GM23248 (cell line): ENCODE measurements at regions not wholly inside any gene's neighbourhood (a gene's known extent, or its start where the extent isn't known, plus 50 kb on each side); places are given as distances from the start of the nearest gene placed in this dataset.

Experiments used
- DNase-seq: peaks from one replicate; pipeline ENCODE4 v3.0.0-alpha.2; 2015
- H2AFZ ChIP-seq: fragments of 200-600 bp; sonication (generic); 2 replicates; pipeline ENCODE4 v1.6.1; 2016; ENCODE audit warnings: antibody characterized with exemption
- H3F3A ChIP-seq: fragments of 200-600 bp; sonication (generic); 2 replicates; pipeline ENCODE4 v1.6.1; 2016; ENCODE audit warnings: mild to moderate bottlenecking, antibody characterized with exemption, mixed run types; ENCODE audit not compliant: insufficient read depth
- H3K27ac ChIP-seq: fragments of 200-600 bp; sonication (generic); 2 replicates; pipeline ENCODE4 v1.5.1; 2016; ENCODE audit warnings: mild to moderate bottlenecking
- H3K27me3 ChIP-seq: fragments of 200-600 bp; sonication (generic); replicated peaks from 2 replicates; pipeline ENCODE4 v1.6.1; 2016; ENCODE audit warnings: mild to moderate bottlenecking; ENCODE audit not compliant: insufficient read depth
- H3K36me3 ChIP-seq: fragments of 200-600 bp; sonication (generic); 2 replicates; pipeline ENCODE4 v1.6.1; 2016; ENCODE audit warnings: low read depth, mild to moderate bottlenecking
- H3K4me1 ChIP-seq: fragments of 200-600 bp; sonication (generic); 2 replicates; pipeline ENCODE4 v1.6.1; 2016; ENCODE audit warnings: mild to moderate bottlenecking; ENCODE audit not compliant: insufficient read depth
- H3K4me2 ChIP-seq: fragments of 200-600 bp; sonication (generic); one replicate; pipeline ENCODE4 v1.6.1; 2016; ENCODE audit warnings: mild to moderate bottlenecking; ENCODE audit not compliant: unreplicated experiment
- H3K4me3 ChIP-seq: fragments of 200-600 bp; sonication (generic); 2 replicates; pipeline ENCODE4 v1.5.1; 2016; ENCODE audit warnings: mild to moderate bottlenecking
- H3K79me2 ChIP-seq: fragments of 200-600 bp; sonication (generic); 2 replicates; pipeline ENCODE4 v1.6.1; 2016; ENCODE audit warnings: mild to moderate bottlenecking; ENCODE audit not compliant: insufficient read depth
- H3K9ac ChIP-seq: fragments of 200-600 bp; sonication (generic); 2 replicates; pipeline ENCODE4 v1.6.1; 2016; ENCODE audit warnings: mild to moderate bottlenecking
- H3K9me2 ChIP-seq: fragments of 200-600 bp; sonication (generic); 2 replicates; pipeline ENCODE4 v1.6.1; 2016; ENCODE audit warnings: mixed run types, mild to moderate bottlenecking, moderate library complexity; ENCODE audit not compliant: insufficient read depth
- H3K9me3 ChIP-seq: fragments of 200-600 bp; sonication (generic); one replicate; pipeline ENCODE4 v1.6.1; 2017; ENCODE audit warnings: low read depth
- H4K20me1 ChIP-seq: fragments of 200-600 bp; sonication (generic); 2 replicates; pipeline ENCODE4 v1.6.0; 2016; ENCODE audit not compliant: insufficient read depth
- EZH2 ChIP-seq: fragments of 200-600 bp; sonication (generic); IDR thresholded peaks from 2 replicates; pipeline ENCODE4 v1.6.1; 2018; ENCODE audit warnings: antibody characterized with exemption, mild to moderate bottlenecking; ENCODE audit not compliant: insufficient read depth, poor library complexity, severe bottlenecking
- EZH2phosphoT487 ChIP-seq: fragments of 200-600 bp; sonication (generic); IDR thresholded peaks from 2 replicates; pipeline ENCODE4 v1.6.1; 2018; ENCODE audit warnings: antibody characterized with exemption, moderate library complexity, mild to moderate bottlenecking, low read depth; ENCODE audit not compliant: insufficient read depth
- WGBS, 2 experiments: methylation state at CpG; one replicate each; pipeline ENCODE4 v1.1.6; 2015 to 2017; ENCODE audit warnings: low lambda C conversion rate in 2 of 2, low coverage in 1 of 2; ENCODE audit errors: missing lambda C conversion rate in 2 of 2; 5-methylcytosine and 5-hydroxymethylcytosine counted together
- in situ Hi-C: fragments of 300-500 bp; cut with MboI; formaldehyde crosslinking; loops from 2 replicates; pipeline ENCODE4 v1.15.0; 2020

GRCh38 chr3:152664766-152665165 lies 170.2 kb upstream of the P2RY1 start:
- no peak overlapping the region for H3K27ac ChIP-seq
- no peaks in the 10 kb centered on the region for H4K20me1 ChIP-seq
- no peak for TF ChIP-seq EZH2
- TF ChIP-seq EZH2phosphoT487, result no peak
- H3F3A ChIP-seq, result no peaks in the 10 kb centered on the region
- H3K4me3 ChIP-seq, result no peak overlapping the region
- no peak overlapping the region for H3K4me2 ChIP-seq
- in situ Hi-C loops, result no loop called here
- H2AFZ ChIP-seq, result no peak overlapping the region; the same call in 1 of the 2 replicates
- DNase-seq, result no peak
- H3K9me3 ChIP-seq, result no peaks in the 10 kb centered on the region
- H3K36me3 ChIP-seq, result no peaks in the 10 kb centered on the region
- H3K27me3 ChIP-seq, result no peaks in the 10 kb centered on the region
- no peaks in the 10 kb centered on the region for H3K79me2 ChIP-seq
- H3K9me2 ChIP-seq, result no peaks in the 10 kb centered on the region
- no peak overlapping the region for H3K9ac ChIP-seq
- no peaks in the 10 kb centered on the region for H3K4me1 ChIP-seq

- in situ Hi-C loops, result no loop called here
- no peak for TF ChIP-seq EZH2phosphoT487
- no peak for TF ChIP-seq EZH2
Measured at GRCh38 chr3:152667267-152667666, 167.7 kb upstream of the P2RY1 start.

GRCh38 chr3:152669560-152669959 lies 165.4 kb upstream of the P2RY1 start:
- Histone ChIP-seq H4K20me1 (no peaks in the 10 kb centered on the region), H2AFZ (no peak overlapping the region), H3K27me3 (no peaks in the 10 kb centered on the region; the same call in 1 of the 2 replicates), H3F3A (no peaks in the 10 kb centered on the region), H3K79me2 (no peaks in the 10 kb centered on the region), H3K36me3 (no peaks in the 10 kb centered on the region), H3K4me3 (no peak overlapping the region), H3K4me1 (no peaks in the 10 kb centered on the region), H3K9me2 (no peaks in the 10 kb centered on the region), H3K9me3 (no peaks in the 10 kb centered on the region), H3K4me2 (no peak overlapping the region), H3K9ac (no peak overlapping the region), H3K27ac (no peak overlapping the region)
- TF ChIP-seq EZH2phosphoT487 (no peak), EZH2 (no peak)
- WGBS, 2 experiments, result 66 to 75% methylated on average over 4 of the region's 4 CpGs
- in situ Hi-C loops, result no loop called here
- no peak for DNase-seq

More at GRCh38 chr3:152667267-152667666, 167.7 kb upstream of the P2RY1 start:
- Histone ChIP-seq H3K36me3 (no peaks in the 10 kb centered on the region), H3F3A (no peaks in the 10 kb centered on the region), H3K27ac (no peak overlapping the region), H3K27me3 (no peaks in the 10 kb centered on the region; the same call in 1 of the 2 replicates), H3K9ac (no peak overlapping the region), H3K4me2 (no peak overlapping the region), H3K79me2 (no peaks in the 10 kb centered on the region), H3K4me3 (no peak overlapping the region), H3K4me1 (no peaks in the 10 kb centered on the region), H2AFZ (no peak overlapping the region), H3K9me2 (no peaks in the 10 kb centered on the region), H3K9me3 (no peaks in the 10 kb centered on the region), H4K20me1 (no peaks in the 10 kb centered on the region)
- no peak for DNase-seq

- no peak overlapping the region for H2AFZ ChIP-seq
- no peak for DNase-seq
- no peaks in the 10 kb centered on the region for H4K20me1 ChIP-seq
- H3K4me2 ChIP-seq, result no peak overlapping the region
- no peak overlapping the region for H3K9ac ChIP-seq
- no peaks in the 10 kb centered on the region; the same call in 1 of the 2 replicates for H3K27me3 ChIP-seq
- no peaks in the 10 kb centered on the region for H3K4me1 ChIP-seq
- H3F3A ChIP-seq, result no peaks in the 10 kb centered on the region
- H3K36me3 ChIP-seq, result no peaks in the 10 kb centered on the region
- no peak overlapping the region for H3K27ac ChIP-seq
- in situ Hi-C loops, result no loop called here
- 46% methylated on average over 8 of the region's 8 CpGs for WGBS, 2 experiments
- H3K4me3 ChIP-seq, result no peak overlapping the region
- TF ChIP-seq EZH2phosphoT487 (no peak), EZH2 (no peak)
- H3K79me2 ChIP-seq, result no peaks in the 10 kb centered on the region
- H3K9me2 ChIP-seq, result no peaks in the 10 kb centered on the region
- H3K9me3 ChIP-seq, result no peaks in the 10 kb centered on the region
Measured at GRCh38 chr3:152671446-152672319, 163.2 kb upstream of the P2RY1 start.
